GM18499 (cell line): ENCODE measurements at regions not wholly inside any gene's neighbourhood (a gene's known extent, or its start where the extent isn't known, plus 50 kb on each side); places are given as distances from the start of the nearest gene placed in this dataset.

Source experiments
- ATAC-seq: cut with Tn5 transposase; IDR thresholded peaks from one replicate; pipeline ENCODE4 v1.9.1; 2021; ENCODE audit warnings: moderate number of reproducible peaks; ENCODE audit not compliant: insufficient read depth, unreplicated experiment

DNA sequence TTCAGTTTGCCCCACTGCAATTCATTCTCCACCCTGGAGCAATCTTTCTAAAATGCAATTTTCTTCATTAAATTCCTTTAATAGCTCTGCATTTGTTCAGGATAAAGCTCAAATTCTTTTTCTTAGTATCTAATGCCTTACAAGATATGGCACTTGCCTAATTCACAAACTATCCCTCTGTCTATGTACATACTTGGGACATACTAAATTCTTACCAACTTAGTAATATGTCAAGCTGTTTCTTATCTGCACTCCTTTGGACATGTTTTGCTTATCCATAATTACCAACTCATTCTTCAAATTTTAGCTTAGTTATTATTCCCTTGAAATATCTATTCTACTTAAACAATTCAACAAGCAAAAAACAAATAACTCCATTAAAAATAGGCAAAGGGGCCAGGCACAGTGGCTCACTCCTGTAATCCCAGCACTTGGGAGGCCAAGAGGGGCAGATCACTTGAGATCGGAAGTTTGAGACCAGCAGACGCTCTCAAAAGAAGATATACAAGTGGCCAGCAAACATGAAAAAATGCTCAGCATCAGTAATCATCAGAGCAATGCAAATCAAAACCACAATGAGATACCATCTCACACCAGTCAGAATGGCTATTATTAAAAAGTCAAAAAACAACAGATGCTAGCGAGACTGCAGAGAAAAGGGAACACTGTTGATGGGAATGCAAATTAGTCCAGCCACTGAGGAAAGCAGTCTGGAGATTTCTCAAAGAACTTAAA is 96.9 kb downstream of the FAM76B start:
- no peak for ATAC-seq

DNA sequence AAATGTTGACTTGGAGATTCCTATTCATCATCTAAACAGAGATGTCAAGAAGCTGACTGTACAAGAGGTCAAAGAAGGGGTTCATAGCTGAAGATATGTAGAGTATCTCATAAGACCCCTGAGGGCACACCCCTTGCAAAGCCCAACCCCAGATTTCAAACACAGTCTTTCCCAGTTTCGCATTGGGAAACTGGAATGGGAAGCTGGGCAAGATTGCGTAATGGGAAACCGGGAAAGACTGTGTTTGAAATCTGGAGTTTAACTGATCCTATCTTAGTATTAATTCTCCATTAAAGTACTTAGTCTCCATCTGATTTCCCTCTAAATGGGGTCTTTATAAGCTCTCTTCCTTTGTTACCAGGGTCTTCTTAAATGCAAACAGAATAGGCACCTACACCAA is 99.5 kb downstream of the FAM76B start:
- ATAC-seq, result no peak

DNA sequence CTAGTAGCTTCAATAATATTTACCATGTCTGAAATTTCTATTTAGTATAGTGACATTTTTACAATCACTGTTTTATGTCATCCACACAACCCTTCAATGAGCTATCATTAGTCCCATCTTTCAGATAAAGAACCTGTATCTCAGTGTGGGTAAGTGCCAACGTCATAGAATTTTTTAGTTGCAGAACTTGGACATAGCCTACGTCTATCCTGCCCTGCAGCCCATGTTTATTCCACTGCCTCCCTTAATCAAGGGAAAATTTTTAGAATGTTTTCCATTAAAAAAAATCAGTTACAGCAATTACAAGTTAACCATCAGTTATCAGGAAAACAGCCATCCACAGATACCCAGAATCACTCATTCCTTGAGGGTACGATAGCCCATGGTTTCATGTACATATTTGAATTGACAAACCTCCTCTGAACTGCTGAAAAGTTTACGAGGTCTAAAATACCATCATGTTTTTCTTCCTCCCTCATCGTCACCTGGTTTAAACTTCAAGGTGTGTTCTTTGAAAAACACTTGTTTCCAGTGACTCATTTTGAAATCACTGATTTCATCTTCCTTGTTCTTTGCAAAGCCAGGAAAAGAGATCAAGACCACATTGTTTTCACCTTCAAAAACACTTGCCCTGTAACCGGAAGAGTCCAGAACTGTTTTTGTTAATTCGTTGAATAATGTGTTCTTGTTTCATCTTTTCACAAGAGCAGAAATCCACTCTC is 100.9 kb downstream of the FAM76B start:
- ATAC-seq, result no peak

DNA sequence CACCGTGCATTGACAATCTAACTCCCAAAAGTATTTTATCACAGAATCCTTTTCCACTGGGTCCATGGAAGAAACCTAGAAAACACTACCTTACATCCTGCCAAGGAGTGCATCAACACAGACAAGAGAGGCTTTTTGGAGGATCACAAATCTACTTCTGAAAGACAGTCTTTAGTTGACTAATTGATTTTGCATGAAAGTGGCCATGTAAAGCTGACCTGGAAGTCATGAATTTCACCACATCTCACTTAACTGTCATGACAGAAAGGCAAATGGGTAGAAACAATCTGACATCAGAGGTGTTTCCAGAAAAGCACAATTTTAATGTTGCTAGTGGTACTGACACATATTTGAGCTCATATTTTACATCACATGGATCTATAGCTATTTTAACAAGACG is 101.6 kb downstream of the FAM76B start:
- no peak for ATAC-seq

DNA sequence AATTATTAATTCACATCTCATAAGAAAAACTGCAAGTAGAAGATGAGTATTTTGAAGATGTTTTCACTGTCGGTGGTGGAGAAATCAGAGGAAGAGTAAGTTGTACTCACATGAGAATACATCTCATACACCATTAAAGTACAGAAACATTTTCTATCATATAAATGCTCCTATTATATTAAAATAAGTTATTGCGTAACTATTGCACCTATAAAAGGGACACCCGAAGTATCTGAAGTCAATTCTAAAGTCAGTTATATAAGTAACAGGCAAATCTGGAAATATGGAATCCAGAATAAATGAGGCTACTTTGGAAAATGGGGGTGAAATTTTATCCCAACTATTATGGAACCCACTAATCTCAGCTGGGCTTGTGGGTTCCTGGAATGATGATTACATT is 103.3 kb downstream of the FAM76B start:
- ATAC-seq, result no peak

DNA sequence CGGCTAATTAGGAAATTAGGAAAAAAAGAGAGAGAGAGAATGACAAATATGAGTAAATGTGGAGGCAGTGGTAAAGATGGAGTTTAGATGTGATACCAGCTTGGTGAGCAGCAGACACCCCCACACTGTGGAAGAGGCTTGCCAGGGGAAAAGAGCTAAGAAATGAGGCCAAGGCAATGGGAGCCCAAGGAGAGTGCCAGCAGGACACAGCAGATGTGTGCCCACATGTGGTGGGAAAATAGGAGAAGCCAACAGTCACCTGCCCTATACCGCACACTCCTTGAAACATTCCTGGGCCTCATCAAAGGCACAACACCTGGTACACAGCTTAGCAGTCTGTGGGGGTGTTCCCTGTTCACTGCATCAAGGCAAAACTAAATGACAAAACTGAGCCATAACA is 104.9 kb downstream of the FAM76B start:
- ATAC-seq, result no peak

DNA sequence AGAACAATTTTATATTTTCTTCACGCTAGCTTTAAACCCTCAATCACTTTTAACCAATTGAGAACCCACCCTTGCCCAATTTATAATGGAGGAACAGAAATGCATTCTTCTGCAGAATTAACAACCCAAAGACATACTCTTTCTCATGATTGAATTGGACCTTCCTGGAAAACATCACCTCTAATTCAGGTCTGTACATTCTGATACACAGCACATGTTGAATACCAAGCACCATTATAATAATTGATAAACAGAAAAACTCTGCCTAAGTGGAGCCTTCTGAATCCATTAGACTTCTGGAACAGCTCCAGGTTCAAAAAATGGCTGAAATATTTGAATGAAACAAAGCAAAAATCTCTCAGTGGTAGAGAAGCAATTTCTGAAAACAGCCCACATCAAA is 105.4 kb downstream of the FAM76B start:
- ATAC-seq, result no peak

DNA sequence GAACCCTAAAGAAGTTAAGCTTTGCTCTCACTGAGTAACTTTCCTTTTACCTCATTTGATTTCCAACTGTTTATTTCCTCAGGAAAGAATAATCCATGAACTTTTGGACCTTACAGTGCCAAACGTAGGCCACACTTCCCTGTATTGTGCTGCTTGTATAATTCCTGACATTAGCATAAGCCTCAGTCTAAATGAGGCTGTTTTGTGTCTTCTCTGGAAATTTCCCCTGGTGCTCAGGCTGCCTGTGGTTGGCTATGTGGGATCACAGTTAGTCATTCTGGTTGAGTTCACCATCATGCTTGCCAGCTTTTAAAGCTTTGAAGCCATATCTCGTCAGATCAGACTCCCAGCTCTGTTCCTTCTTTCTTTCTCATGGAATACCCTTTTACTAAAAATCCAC is 107.0 kb downstream of the FAM76B start:
- ATAC-seq, result no peak

DNA sequence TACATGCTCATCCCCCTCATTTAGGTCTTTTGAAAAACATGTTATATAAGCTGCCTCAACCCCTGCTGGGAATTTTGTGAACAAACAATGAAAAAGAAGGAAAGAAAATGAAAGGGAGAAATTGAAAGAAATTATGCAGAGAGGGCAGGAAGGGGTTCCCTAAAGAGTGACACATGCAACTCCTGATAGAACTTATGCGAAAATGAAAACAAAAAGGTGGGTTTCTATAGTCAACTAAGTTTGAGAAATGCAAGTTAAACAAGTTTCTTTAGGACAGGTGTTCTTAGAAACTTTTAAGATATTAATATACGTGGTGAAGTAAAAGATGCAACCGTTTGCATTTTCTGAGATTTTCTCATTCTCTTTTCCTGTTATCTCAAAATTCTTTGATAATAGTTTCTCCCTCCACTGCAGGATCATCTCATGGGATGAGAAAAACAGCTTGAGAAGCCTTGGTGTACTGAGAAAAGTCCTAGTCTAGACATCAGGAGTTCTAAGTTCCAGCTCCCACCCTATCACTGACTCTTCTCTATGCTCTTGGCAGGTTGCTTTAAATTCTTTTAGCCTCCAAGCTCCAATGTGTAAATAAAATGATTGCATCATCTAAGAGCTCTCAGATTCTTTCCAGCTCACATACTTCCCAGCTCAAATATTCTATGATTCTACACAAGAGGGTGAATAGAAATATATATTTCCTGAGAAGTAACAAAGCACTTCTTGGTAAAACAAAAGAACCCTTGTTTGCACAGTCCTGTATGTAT is 109.2 kb downstream of the FAM76B start:
- ATAC-seq, result no peak

DNA sequence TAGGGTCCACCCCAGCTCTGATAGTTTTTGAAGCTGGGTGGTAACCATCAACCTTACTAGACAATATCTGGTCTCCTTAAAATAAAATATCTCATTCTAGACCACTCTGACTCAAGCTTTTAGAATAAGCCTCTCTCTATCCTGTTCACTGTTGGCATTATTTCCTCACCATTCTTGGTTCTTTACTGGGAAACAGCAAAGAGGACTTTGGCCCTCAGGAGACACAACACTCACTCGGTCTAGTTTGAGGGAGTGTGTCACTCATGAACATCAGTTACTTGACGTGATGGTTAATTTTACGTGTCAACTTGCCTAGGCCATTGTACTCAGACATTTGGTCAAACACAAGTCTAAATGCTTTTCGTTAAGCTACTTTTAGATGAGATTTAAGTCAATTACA is 110.6 kb downstream of the FAM76B start:
- no peak for ATAC-seq

DNA sequence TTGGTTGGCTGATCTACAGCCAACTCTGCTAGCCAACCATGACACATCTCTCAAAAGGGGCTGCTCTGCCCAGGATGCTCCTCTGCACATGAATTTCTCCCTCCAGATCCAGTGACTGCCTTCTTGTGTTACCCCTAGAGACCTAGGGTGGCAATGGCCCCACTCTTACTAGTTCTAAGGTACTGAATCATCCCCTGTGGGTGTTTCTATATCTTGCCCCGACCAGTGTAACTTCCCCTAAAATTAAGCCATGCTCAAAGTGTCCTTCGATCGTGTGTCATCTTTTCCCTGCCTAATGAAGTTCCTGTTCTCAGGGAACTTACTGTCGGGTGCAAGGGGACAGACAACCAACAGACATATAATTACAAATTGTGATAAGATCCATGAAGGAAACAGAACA is 113.3 kb downstream of the FAM76B start:
- ATAC-seq, result no peak

DNA sequence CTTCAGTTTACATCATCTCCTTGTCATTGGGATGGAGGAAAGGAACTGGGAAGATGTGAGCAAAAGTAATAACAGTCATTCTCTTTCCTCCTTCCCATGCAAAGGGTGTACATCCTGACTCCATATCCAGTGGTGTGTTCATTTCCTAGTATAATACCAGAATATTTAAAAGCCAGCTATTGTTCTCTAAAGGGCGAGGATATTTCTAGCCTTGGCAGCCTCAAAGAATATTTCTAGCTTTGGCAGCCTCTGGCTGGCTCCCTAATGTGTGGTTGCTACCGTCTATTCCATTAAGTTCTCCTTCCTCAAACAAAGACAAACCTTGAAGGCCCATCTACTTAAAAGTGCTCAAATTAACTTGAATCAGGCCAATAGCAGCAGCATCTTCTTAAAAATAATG is 114.0 kb downstream of the FAM76B start:
- ATAC-seq, result no peak

DNA sequence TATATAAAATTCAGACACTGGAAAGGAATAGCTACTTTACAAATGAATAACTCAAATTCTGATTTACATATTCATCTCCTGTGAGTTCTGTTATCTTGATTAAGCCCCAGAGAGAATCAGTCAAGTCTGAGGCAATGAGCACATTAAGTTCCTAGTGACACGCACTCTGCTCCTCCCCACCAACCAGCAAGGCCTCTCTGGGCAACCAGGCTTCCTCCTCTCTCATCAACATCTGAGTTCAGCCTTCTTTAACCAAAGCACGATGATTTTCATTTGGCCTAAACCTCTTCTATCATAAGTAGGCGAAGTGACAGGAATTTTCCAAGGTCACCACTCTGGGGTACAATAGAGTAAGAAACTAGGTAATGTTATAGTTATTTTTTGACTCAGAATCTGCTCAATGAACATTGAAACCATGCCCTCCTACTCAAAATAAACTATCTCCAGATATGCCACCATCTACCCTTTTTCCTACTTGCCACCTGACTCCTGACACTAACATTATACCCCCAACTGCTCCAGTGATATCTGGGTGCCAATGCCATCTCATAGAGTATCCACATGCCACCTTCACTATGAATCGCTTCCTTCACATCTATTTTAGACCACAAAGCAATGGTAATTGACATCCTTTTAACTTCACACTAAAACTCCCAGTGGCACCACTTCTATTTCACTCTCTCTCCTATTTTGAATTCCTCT is 114.8 kb downstream of the FAM76B start:
- ATAC-seq, result no peak

DNA sequence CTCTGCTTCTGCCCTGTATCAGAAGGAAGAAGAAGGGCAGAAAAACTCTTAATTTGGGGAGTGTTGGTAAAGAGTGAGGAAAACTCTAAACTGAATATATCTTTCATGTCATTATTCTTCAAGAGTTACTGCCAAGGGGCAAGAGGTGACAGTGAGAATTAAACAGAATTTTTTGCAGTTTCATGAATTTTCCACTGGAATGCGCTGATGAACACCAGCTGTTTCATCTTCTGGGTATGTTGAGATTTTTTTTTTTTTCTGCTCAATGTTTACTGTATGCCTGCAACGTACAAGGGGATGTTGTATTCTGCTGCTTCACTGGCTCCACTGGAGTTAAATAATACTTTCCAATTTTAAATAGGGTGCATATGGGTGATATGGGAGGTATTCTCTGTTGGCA is 117.8 kb downstream of the FAM76B start:
- ATAC-seq, result no peak

DNA sequence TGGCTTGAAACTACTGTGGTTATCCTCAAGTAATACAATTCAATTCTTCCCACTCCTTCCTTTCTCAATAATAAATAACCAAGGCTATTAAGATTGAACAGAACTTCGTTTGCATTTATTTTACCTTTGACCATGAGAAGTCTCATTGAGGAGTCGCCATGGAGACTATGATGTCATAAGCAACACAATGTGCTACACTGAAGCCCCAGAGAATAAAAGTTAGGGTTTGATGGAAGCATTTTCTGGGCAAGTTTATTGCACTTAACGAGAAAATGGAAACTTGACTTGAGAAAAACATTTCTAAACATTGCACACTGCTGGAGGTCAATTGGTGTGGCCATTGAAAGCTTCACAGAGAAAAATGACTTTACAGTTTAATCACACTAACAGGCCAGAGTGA is 121.5 kb downstream of the FAM76B start:
- no peak for ATAC-seq

DNA sequence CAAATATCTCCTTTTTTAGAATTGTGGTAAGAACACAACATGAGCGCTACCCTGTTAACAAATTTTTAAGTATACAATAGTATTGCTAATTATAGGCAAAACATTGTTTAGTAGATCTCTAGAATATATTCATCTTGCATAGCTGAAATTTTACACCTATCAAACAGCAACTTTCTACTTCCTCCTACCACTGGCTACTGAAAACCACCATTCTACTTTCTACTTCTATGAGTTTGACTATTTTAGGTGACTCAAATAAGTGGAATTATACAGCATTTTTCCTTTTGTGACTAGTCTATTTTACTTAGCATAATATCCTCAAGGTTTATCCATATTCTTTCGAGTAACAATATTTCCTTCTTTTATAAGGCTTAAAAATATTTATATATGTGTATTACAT is 128.4 kb downstream of the FAM76B start:
- no peak for ATAC-seq

DNA sequence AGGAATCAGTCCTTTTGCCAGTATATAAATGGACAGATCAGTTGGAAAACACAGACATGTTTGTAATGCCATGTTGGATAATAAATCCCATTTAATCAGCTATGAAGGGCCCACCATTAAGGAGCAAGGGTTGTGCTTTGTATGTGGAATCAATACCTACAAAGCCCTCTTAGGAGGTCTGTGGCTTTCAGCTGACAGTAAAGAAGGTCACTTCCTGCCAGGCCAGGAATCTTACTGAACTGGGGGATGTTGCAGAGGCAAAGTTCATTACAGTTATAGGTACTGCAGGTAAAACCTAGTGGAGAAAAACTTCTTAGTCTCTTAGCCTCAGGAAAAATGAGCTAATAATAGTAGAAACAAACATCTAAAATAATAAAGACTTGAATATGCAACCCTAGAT is 129.5 kb downstream of the FAM76B start:
- ATAC-seq, result no peak

DNA sequence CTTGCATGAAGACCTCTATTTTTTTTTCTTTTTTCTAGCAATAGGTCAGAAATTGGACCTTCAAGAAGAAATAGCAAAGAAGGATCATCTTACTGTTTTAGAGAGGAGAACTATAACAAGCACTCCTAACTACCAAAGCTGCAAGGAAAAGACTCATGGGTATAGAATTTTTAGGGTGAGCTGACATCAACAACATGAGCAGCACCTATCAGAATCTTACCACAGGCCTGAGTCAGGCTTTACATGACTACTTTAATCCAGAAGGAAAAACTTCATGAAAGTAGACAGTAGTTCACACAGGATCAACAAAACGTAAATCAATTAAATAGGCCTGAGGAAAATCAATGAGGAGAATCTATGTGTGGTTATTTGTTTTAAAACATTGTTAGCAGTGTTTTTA is 130.5 kb downstream of the FAM76B start:
- no peak for ATAC-seq

DNA sequence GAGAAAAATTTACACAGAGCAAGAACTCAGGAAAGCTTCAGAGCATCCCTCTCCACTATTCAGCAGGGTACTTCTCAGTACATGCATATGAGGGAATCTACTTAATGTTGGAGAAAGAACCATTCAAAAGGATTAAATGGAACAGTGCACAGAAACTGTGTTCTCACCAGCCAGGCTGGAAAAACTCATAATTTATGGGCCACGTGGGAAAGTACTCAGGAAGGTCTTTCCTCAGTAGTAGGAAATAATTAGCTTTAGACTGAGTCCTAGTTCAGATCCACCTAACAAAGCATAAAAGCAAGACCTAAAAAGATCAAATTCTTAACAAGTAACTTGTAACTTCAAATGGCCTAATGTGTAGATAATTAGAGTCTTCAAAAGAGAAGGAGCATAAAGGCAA is 134.0 kb downstream of the FAM76B start:
- ATAC-seq, result no peak

DNA sequence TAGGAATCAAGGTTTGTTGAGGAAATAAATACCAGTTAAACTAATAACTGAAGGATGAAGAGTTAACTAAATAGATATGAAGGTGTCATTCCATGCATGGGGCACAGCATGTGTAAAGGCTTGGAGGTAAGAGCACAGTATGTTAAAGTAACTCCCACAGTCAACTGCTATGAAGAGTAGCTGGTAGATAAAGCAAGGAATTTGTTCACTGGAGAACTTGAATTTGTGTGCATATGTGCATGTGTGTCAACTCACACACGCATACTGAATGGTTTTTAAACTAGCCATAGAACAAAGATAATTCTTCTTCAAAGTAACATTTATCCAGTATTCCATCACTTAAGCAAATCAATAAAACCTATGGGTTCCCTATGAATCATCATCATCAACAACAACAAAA is 135.9 kb downstream of the FAM76B start:
- ATAC-seq, result no peak

DNA sequence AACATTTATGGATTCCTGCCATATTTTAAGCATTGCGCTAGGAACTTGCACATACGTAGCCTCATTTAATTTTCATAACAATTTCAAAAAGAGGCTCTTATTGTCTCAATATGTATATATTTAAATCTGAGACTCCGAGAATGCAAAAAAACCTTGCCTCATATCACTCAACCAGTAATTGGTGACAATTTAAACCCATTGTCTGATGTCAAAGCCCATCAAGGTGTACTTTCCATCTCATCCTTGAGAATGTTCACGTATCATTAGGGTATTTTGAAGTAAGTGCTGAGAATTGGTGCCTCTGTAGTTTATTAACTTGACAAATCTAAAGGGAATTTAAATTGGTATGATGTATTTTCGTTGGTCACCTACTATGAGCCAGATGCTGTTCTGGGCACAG is 136.5 kb downstream of the FAM76B start:
- ATAC-seq, result no peak
